MM.1S (cell line): ENCODE measurements at regions not wholly inside any gene's neighbourhood (a gene's known extent, or its start where the extent isn't known, plus 50 kb on each side); places are given as distances from the start of the nearest gene placed in this dataset.

Source experiments
- DNase-seq: peaks from one replicate; pipeline ENCODE4 v3.0.0-alpha.2; 2015
- H2AFZ ChIP-seq: fragments of 300-600 bp; sonication (generic); 2 replicates; pipeline ENCODE4 v1.6.0; 2016; ENCODE audit warnings: antibody characterized with exemption, low read length
- H3F3A ChIP-seq: fragments of 300-600 bp; sonication (generic); 2 replicates; pipeline ENCODE4 v1.6.1; 2016; ENCODE audit warnings: mild to moderate bottlenecking, antibody characterized with exemption, low read length, moderate library complexity, mixed read lengths; ENCODE audit not compliant: insufficient read depth
- H3K27ac ChIP-seq: fragments of 300-600 bp; sonication (generic); 2 replicates; pipeline ENCODE4 v1.5.1; 2016; ENCODE audit warnings: mild to moderate bottlenecking, low read length
- H3K27me3 ChIP-seq: fragments of 300-600 bp; sonication (generic); replicated peaks from 2 replicates; pipeline ENCODE4 v1.6.0; 2016; ENCODE audit warnings: low read length; ENCODE audit not compliant: insufficient read depth
- H3K36me3 ChIP-seq: fragments of 300-600 bp; sonication (generic); replicated peaks from 2 replicates; pipeline ENCODE4 v1.6.1; 2016; ENCODE audit warnings: mild to moderate bottlenecking, low read length, mixed read lengths; ENCODE audit not compliant: insufficient read depth
- H3K4me1 ChIP-seq: fragments of 300-600 bp; sonication (generic); 2 replicates; pipeline ENCODE4 v1.6.1; 2016; ENCODE audit warnings: low read length, mixed read lengths
- H3K4me2 ChIP-seq: fragments of 300-600 bp; sonication (generic); 2 replicates; pipeline ENCODE4 v1.6.0; 2016; ENCODE audit warnings: low read depth, low read length
- H3K4me3 ChIP-seq: fragments of 300-600 bp; sonication (generic); 2 replicates; pipeline ENCODE4 v1.5.1; 2016; ENCODE audit warnings: low read length, mixed read lengths
- H3K79me2 ChIP-seq: fragments of 300-600 bp; sonication (generic); 2 replicates; pipeline ENCODE4 v1.6.1; 2016; ENCODE audit warnings: mixed run types, low read length, mixed read lengths
- H3K9ac ChIP-seq: fragments of 300-600 bp; sonication (generic); 2 replicates; pipeline ENCODE4 v1.6.1; 2016; ENCODE audit warnings: low read length, mixed read lengths
- H3K9me2 ChIP-seq: fragments of 300-600 bp; sonication (generic); replicated peaks from 2 replicates; pipeline ENCODE4 v1.6.1; 2016; ENCODE audit warnings: mild to moderate bottlenecking, low read length, mixed read lengths; ENCODE audit not compliant: insufficient read depth
- H3K9me3 ChIP-seq: fragments of 300-600 bp; sonication (generic); replicated peaks from 2 replicates; pipeline ENCODE4 v1.6.1; 2016; ENCODE audit warnings: mild to moderate bottlenecking, low read length, mixed read lengths; ENCODE audit not compliant: insufficient read depth
- H4K20me1 ChIP-seq: fragments of 300-600 bp; sonication (generic); 2 replicates; pipeline ENCODE4 v1.6.1; 2016; ENCODE audit warnings: mild to moderate bottlenecking, low read length, moderate library complexity, mixed read lengths; ENCODE audit not compliant: insufficient read depth
- CTCF ChIP-seq: fragments of 300-600 bp; sonication (generic); IDR thresholded peaks from 2 replicates; pipeline ENCODE4 v1.5.1; 2016; ENCODE audit warnings: antibody characterized with exemption, low read length, mixed read lengths
- EZH2 ChIP-seq: fragments of 300-600 bp; sonication (generic); optimal IDR thresholded peaks from 2 replicates; pipeline ENCODE3; 2017; ENCODE audit warnings: low read depth, mild to moderate bottlenecking, antibody characterized with exemption, low read length, mixed read lengths
- EZH2phosphoT487 ChIP-seq: fragments of 300-600 bp; sonication (generic); IDR thresholded peaks from 2 replicates; pipeline ENCODE4 v1.6.1; 2018; ENCODE audit warnings: antibody characterized with exemption, low read length

GRCh38 chr13:73828811-73829210, 305.4 kb downstream of the KLF12 start:
- no peak overlapping the region for H3K9ac ChIP-seq
- H3K79me2 ChIP-seq = no peaks in the 10 kb centered on the region
- H3K27me3 ChIP-seq = no peaks in the 10 kb centered on the region
- TF ChIP-seq CTCF (no peak), EZH2phosphoT487 (no peak), EZH2 (no peak)
- H3K4me1 ChIP-seq = no peaks in the 10 kb centered on the region
- no peaks in the 10 kb centered on the region for H3K36me3 ChIP-seq
- no peak overlapping the region for H3K27ac ChIP-seq
- H3K9me3 ChIP-seq = no peaks in the 10 kb centered on the region
- no peak for DNase-seq
- no peaks in the 10 kb centered on the region for H3F3A ChIP-seq
- H3K9me2 ChIP-seq = no peaks in the 10 kb centered on the region
- no peaks in the 10 kb centered on the region for H4K20me1 ChIP-seq
- H3K4me3 ChIP-seq = no peak overlapping the region
- H2AFZ ChIP-seq = no peak overlapping the region
- H3K4me2 ChIP-seq = no peak overlapping the region

- no peaks in the 10 kb centered on the region for H3K36me3 ChIP-seq
- no peak for TF ChIP-seq EZH2
- no peak for TF ChIP-seq CTCF
- no peak for TF ChIP-seq EZH2phosphoT487
Observed at GRCh38 chr13:73827434-73827833, 306.8 kb downstream of the KLF12 start.

GRCh38 chr13:73825143-73825542, 309.1 kb downstream of the KLF12 start:
- H4K20me1 ChIP-seq = no peaks in the 10 kb centered on the region
- no peaks in the 10 kb centered on the region for H3K79me2 ChIP-seq
- H3F3A ChIP-seq = no peaks in the 10 kb centered on the region
- no peak for DNase-seq
- H3K9me3 ChIP-seq = no peaks in the 10 kb centered on the region
- H3K27me3 ChIP-seq = no peaks in the 10 kb centered on the region
- no peak overlapping the region for H3K4me2 ChIP-seq
- no peak overlapping the region for H3K27ac ChIP-seq
- no peak overlapping the region for H2AFZ ChIP-seq
- H3K36me3 ChIP-seq = no peaks in the 10 kb centered on the region
- H3K4me1 ChIP-seq = no peaks in the 10 kb centered on the region
- H3K4me3 ChIP-seq = no peak overlapping the region
- H3K9me2 ChIP-seq = no peaks in the 10 kb centered on the region
- H3K9ac ChIP-seq = no peak overlapping the region
- TF ChIP-seq EZH2phosphoT487 (no peak), CTCF (no peak), EZH2 (no peak)

More at GRCh38 chr13:73827434-73827833, 306.8 kb downstream of the KLF12 start:
- Histone ChIP-seq H3K79me2 (no peaks in the 10 kb centered on the region), H3F3A (no peaks in the 10 kb centered on the region), H3K9ac (no peak overlapping the region), H3K27ac (no peak overlapping the region), H3K4me3 (no peak overlapping the region), H2AFZ (no peak overlapping the region), H3K9me3 (no peaks in the 10 kb centered on the region), H3K9me2 (no peaks in the 10 kb centered on the region), H3K4me1 (no peaks in the 10 kb centered on the region), H3K4me2 (no peak overlapping the region), H3K27me3 (no peaks in the 10 kb centered on the region), H4K20me1 (no peaks in the 10 kb centered on the region)
- no peak for DNase-seq
